NT2/D1 (cell line): ENCODE measurements at regions not wholly inside any gene's neighbourhood (a gene's known extent, or its start where the extent isn't known, plus 50 kb on each side); places are given as distances from the start of the nearest gene placed in this dataset.
"Not testable (repeated sequence)": the region's sequence is repeated elsewhere in the genome, so short reads cannot be mapped to it uniquely, and the experiment has no call there.

Experiments
- DNase-seq: peaks from one replicate; pipeline ENCODE4 v3.0.0-alpha.2; 2011; ENCODE audit warnings: low read depth, low spot score
- H3K27me3 ChIP-seq: 2 replicates; pipeline ENCODE4 v1.6.0; 2011; ENCODE audit warnings: mild to moderate bottlenecking; ENCODE audit not compliant: insufficient read length, insufficient read depth
- H3K36me3 ChIP-seq: 2 replicates; pipeline ENCODE4 v1.6.1; 2011; ENCODE audit warnings: mild to moderate bottlenecking, low read length, mixed read lengths; ENCODE audit not compliant: insufficient read depth, insufficient read length
- H3K4me1 ChIP-seq: 2 replicates; pipeline ENCODE4 v1.5.1; 2011; ENCODE audit not compliant: insufficient read depth, insufficient read length
- H3K4me3 ChIP-seq: 2 replicates; pipeline ENCODE4 v1.5.1; 2011; ENCODE audit warnings: low read depth; ENCODE audit not compliant: insufficient read length
- H3K9ac ChIP-seq: 2 replicates; pipeline ENCODE4 v1.6.0; 2011; ENCODE audit warnings: low read depth; ENCODE audit not compliant: insufficient read length
- H3K9me3 ChIP-seq: 2 replicates; pipeline ENCODE4 v1.5.1; 2011; ENCODE audit warnings: mild to moderate bottlenecking, low read length; ENCODE audit not compliant: insufficient read depth
- SUZ12 ChIP-seq: IDR thresholded peaks from 2 replicates; pipeline ENCODE4 v1.6.1; 2011; ENCODE audit not compliant: insufficient read length, insufficient read depth; ENCODE audit errors: extremely low read depth
- YY1 ChIP-seq: IDR thresholded peaks from 2 replicates; pipeline ENCODE4 v1.6.1; 2011; ENCODE audit not compliant: insufficient read length, insufficient read depth
- ZNF274 ChIP-seq: IDR thresholded peaks from 2 replicates; pipeline ENCODE4 v1.6.1; 2011; ENCODE audit warnings: mild to moderate bottlenecking, low read depth, low read length

- H3K4me1 ChIP-seq = peaks cover 2% of the 10 kb centered on the region
- no peak overlapping the region for H3K4me3 ChIP-seq
- no peaks in the 10 kb centered on the region for H3K9me3 ChIP-seq
- no peak overlapping the region for H3K9ac ChIP-seq
- TF ChIP-seq YY1 (no peak), ZNF274 (no peak), SUZ12 (no peak)
- no peaks in the 10 kb centered on the region for H3K36me3 ChIP-seq
- no peak for DNase-seq
- no peaks in the 10 kb centered on the region for H3K27me3 ChIP-seq
These were observed 116.0 kb upstream of the ADRA1B start for GRCh38 chr5:159800131-159800840.

GRCh38 chr5:159801303-159801702, 115.0 kb upstream of the ADRA1B start:
- Histone ChIP-seq H3K4me1 (peaks cover 2% of the 10 kb centered on the region), H3K9ac (no peak overlapping the region), H3K9me3 (no peaks in the 10 kb centered on the region), H3K27me3 (no peaks in the 10 kb centered on the region), H3K4me3 (no peak overlapping the region), H3K36me3 (no peaks in the 10 kb centered on the region)
- TF ChIP-seq YY1 (no peak), SUZ12 (no peak), ZNF274 (no peak)
- DNase-seq = no peak

- TF ChIP-seq ZNF274 (no peak), YY1 (no peak), SUZ12 (no peak)
- DNase-seq = no peak
- Histone ChIP-seq H3K36me3 (no peaks in the 10 kb centered on the region), H3K9me3 (no peaks in the 10 kb centered on the region), H3K9ac (no peak overlapping the region), H3K4me3 (no peak overlapping the region), H3K4me1 (peaks cover 2% of the 10 kb centered on the region), H3K27me3 (no peaks in the 10 kb centered on the region)
These were observed 113.6 kb upstream of the ADRA1B start for GRCh38 chr5:159802661-159803060.

GRCh38 chr5:159804121-159804520, 112.2 kb upstream of the ADRA1B start:
- TF ChIP-seq YY1 (no peak), SUZ12 (no peak), ZNF274 (no peak)
- no peaks in the 10 kb centered on the region for H3K4me1 ChIP-seq
- H3K9me3 ChIP-seq = no peaks in the 10 kb centered on the region
- no peak overlapping the region for H3K9ac ChIP-seq
- H3K36me3 ChIP-seq = no peaks in the 10 kb centered on the region
- DNase-seq = no peak
- H3K4me3 ChIP-seq = no peak overlapping the region
- no peaks in the 10 kb centered on the region for H3K27me3 ChIP-seq

GRCh38 chr5:159805021-159805420, 111.3 kb upstream of the ADRA1B start:
- H3K9ac ChIP-seq = no peak overlapping the region
- no peak for TF ChIP-seq ZNF274
- no peak for TF ChIP-seq YY1
- no peak for TF ChIP-seq SUZ12
- H3K9me3 ChIP-seq = no peaks in the 10 kb centered on the region
- DNase-seq = no peak
- H3K36me3 ChIP-seq = no peaks in the 10 kb centered on the region
- H3K27me3 ChIP-seq = no peaks in the 10 kb centered on the region
- no peaks in the 10 kb centered on the region for H3K4me1 ChIP-seq
- no peak overlapping the region for H3K4me3 ChIP-seq

DNA sequence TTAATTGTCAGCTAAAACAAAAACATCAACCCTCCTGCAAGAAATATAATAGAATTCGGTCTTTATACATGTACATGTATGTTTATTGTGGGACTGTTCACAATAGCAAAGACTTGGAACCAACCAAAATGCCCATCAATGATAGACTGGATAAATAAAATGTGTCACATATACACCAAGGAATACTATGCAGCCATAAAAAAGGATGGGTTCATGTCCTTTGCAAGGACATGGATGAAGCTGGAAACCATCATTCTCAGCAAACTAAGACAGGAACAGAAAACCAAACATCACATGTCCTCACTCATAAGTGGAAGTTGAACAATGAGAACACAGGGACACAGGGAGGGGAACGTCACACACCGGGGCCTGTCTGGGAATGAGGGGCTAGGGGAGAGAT, 109.1 kb upstream of the ADRA1B start:
- H3K9ac ChIP-seq = not testable (repeated sequence)

GRCh38 chr5:159807586-159807985, 108.7 kb upstream of the ADRA1B start:
- no peak for TF ChIP-seq ZNF274
- no peak for TF ChIP-seq YY1
- TF ChIP-seq SUZ12 = no peak

More for the DNA sequence above, 109.1 kb upstream of the ADRA1B start:
- H3K9me3 ChIP-seq, H3K27me3 ChIP-seq, H3K36me3 ChIP-seq, H3K4me3 ChIP-seq, DNase-seq, H3K4me1 ChIP-seq: not testable (repeated sequence)

GRCh38 chr5:159811712-159812111, 104.6 kb upstream of the ADRA1B start:
- Histone ChIP-seq H3K9ac (no peak overlapping the region), H3K4me3 (no peak overlapping the region), H3K4me1 (no peaks in the 10 kb centered on the region), H3K36me3 (no peaks in the 10 kb centered on the region), H3K27me3 (no peaks in the 10 kb centered on the region), H3K9me3 (no peaks in the 10 kb centered on the region)
- no peak for DNase-seq
- TF ChIP-seq ZNF274 = no peak
- no peak for TF ChIP-seq SUZ12
- no peak for TF ChIP-seq YY1

More at GRCh38 chr5:159807586-159807985, 108.7 kb upstream of the ADRA1B start:
- no peak for DNase-seq
- H3K36me3 ChIP-seq = no peaks in the 10 kb centered on the region
- no peak overlapping the region for H3K4me3 ChIP-seq
- no peaks in the 10 kb centered on the region for H3K27me3 ChIP-seq
- H3K9me3 ChIP-seq = no peaks in the 10 kb centered on the region
- no peaks in the 10 kb centered on the region for H3K4me1 ChIP-seq
- H3K9ac ChIP-seq = no peak overlapping the region

- not testable (repeated sequence) for H3K9me3 ChIP-seq, H3K9ac ChIP-seq, H3K36me3 ChIP-seq
These were observed 103.5 kb upstream of the ADRA1B start for GRCh38 chr5:159812759-159813158.

More at GRCh38 chr5:159812759-159813158, 103.5 kb upstream of the ADRA1B start:
- H3K4me3 ChIP-seq, DNase-seq, H3K27me3 ChIP-seq, H3K4me1 ChIP-seq: not testable (repeated sequence)
